H1 (cell line): ENCODE measurements at regions not wholly inside any gene's neighbourhood (a gene's known extent, or its start where the extent isn't known, plus 50 kb on each side); places are given as distances from the start of the nearest gene placed in this dataset.

Experiments used
- CTCF ChIP-seq, 3 experiments: IDR thresholded peaks; 1 replicate in 2 of 3; 2 replicates in 1 of 3; pipeline versions ENCODE4 v1.5.1 to v1.6.1; 2011; ENCODE audit warnings: low read length in 3 of 3, mild to moderate bottlenecking in 3 of 3, inconsistent platforms in 2 of 3, low read depth in 1 of 3, moderate library complexity in 1 of 3; ENCODE audit not compliant: insufficient read depth in 1 of 3; ENCODE audit errors: control extremely low read depth in 1 of 3
- RAD21 ChIP-seq, 2 experiments: IDR thresholded peaks in 1 of 2; conservative IDR thresholded peaks in 1 of 2; 2 replicates each; pipeline ENCODE4 v1.6.1; 2011; ENCODE audit warnings: low read depth in 2 of 2, low read length in 2 of 2, improper control_type of control experiment in 1 of 2, inconsistent platforms in 1 of 2, mild to moderate bottlenecking in 1 of 2, moderate library complexity in 1 of 2

- TF ChIP-seq CTCF (IDR thresholded peaks at IDR 0.05; ENCODE audit: control extremely low read depth in 1 of 3, insufficient read depth in 1 of 3, low read depth in 1 of 3, low read length in 3 of 3) (no peak), RAD21 (IDR thresholded peaks at IDR 0.05 in 1 of 2, conservative IDR thresholded peaks at IDR 0.05 in 1 of 2; ENCODE audit: low read depth in 2 of 2, low read length in 2 of 2) (no peak)
- TF ChIP-seq, all 59 proteins: peak for 0
These were observed 110.9 kb upstream of the CCDC150 start (continued) for GRCh38 chr2:196528486-196529223.
